H9 (cell line): ENCODE measurements at regions not wholly inside any gene's neighbourhood (a gene's known extent, or its start where the extent isn't known, plus 50 kb on each side); places are given as distances from the start of the nearest gene placed in this dataset.
A peak's percentile ranks its signal among the peaks of the same experiment; 100 is the strongest.

Experiments
- DNase-seq: peaks from one replicate; pipeline ENCODE4 v3.0.0-alpha.2; 2017
- H2AFZ ChIP-seq: one replicate; pipeline ENCODE4 v1.6.1; 2013; ENCODE audit warnings: mild to moderate bottlenecking, low read length, control low read depth, moderate library complexity
- H2AK5ac ChIP-seq: 2 replicates; pipeline ENCODE4 v1.6.1; 2013; ENCODE audit warnings: low read length, control low read depth, mixed read lengths; ENCODE audit not compliant: insufficient read length
- H2BK120ac ChIP-seq: one replicate; pipeline ENCODE4 v1.6.1; 2013; ENCODE audit warnings: low read depth, mild to moderate bottlenecking, low read length, control low read depth, inconsistent platforms; ENCODE audit not compliant: poor library complexity, severe bottlenecking
- H2BK12ac ChIP-seq: 2 replicates; pipeline ENCODE4 v1.6.1; 2013; ENCODE audit warnings: low read length, control low read depth, mixed read lengths, low read depth; ENCODE audit not compliant: insufficient read length
- H2BK15ac ChIP-seq: 2 replicates; pipeline ENCODE4 v1.6.1; 2013; ENCODE audit warnings: low read depth, low read length, control low read depth
- H2BK20ac ChIP-seq: one replicate; pipeline ENCODE4 v1.6.1; 2013; ENCODE audit warnings: low read depth, mild to moderate bottlenecking, low read length, control low read depth, inconsistent platforms; ENCODE audit not compliant: poor library complexity, severe bottlenecking
- H2BK5ac ChIP-seq: 2 replicates; pipeline ENCODE4 v1.6.1; 2013; ENCODE audit warnings: low read length, control low read depth, mixed read lengths; ENCODE audit not compliant: insufficient read length
- H3K14ac ChIP-seq: 2 replicates; pipeline ENCODE4 v1.6.1; 2013; ENCODE audit warnings: low read length, control low read depth; ENCODE audit not compliant: insufficient read depth
- H3K18ac ChIP-seq: 2 replicates; pipeline ENCODE4 v1.6.1; 2013; ENCODE audit warnings: low read depth, mild to moderate bottlenecking, mixed read lengths, low read length, control low read depth; ENCODE audit not compliant: insufficient read length
- H3K23ac ChIP-seq: 2 replicates; pipeline ENCODE4 v1.6.1; 2013; ENCODE audit warnings: low read length, control low read depth, mixed read lengths, low read depth; ENCODE audit not compliant: insufficient read length
- H3K23me2 ChIP-seq: 2 replicates; pipeline ENCODE4 v1.6.1; 2013; ENCODE audit warnings: low read depth, mild to moderate bottlenecking, mixed read lengths, low read length, control low read depth; ENCODE audit not compliant: insufficient read length, poor library complexity, severe bottlenecking
- H3K27ac ChIP-seq: 2 replicates; pipeline ENCODE4 v1.5.1; 2013; ENCODE audit warnings: low read length, control low read depth, mixed read lengths, low read depth; ENCODE audit not compliant: insufficient read length
- H3K27me3 ChIP-seq: 2 replicates; pipeline ENCODE4 v1.6.1; 2013; ENCODE audit warnings: low read length, control low read depth, inconsistent platforms; ENCODE audit not compliant: insufficient read depth
- H3K4ac ChIP-seq: 2 replicates; pipeline ENCODE4 v1.6.1; 2013; ENCODE audit warnings: low read depth, mild to moderate bottlenecking, control low read depth, inconsistent platforms, low read length, moderate library complexity
- H3K4me1 ChIP-seq: 2 replicates; pipeline ENCODE4 v1.6.1; 2013; ENCODE audit warnings: low read length, control low read depth, inconsistent platforms; ENCODE audit not compliant: insufficient read depth
- H3K4me2 ChIP-seq: 2 replicates; pipeline ENCODE4 v1.6.1; 2013; ENCODE audit warnings: low read length, control low read depth, mixed read lengths; ENCODE audit not compliant: insufficient read length, insufficient read depth
- H3K56ac ChIP-seq: 2 replicates; pipeline ENCODE4 v1.6.1; 2013; ENCODE audit warnings: low read depth, mild to moderate bottlenecking, mixed read lengths, low read length, control low read depth; ENCODE audit not compliant: insufficient read length
- H3K79me1 ChIP-seq: 2 replicates; pipeline ENCODE4 v1.6.1; 2013; ENCODE audit warnings: low read depth, mild to moderate bottlenecking, moderate library complexity, low read length, control low read depth, inconsistent platforms; ENCODE audit not compliant: insufficient read depth, poor library complexity, severe bottlenecking
- H3K79me2 ChIP-seq: 2 replicates; pipeline ENCODE4 v1.6.1; 2013; ENCODE audit warnings: low read length, control low read depth, inconsistent platforms; ENCODE audit not compliant: insufficient read depth
- H3K9ac ChIP-seq: 2 replicates; pipeline ENCODE4 v1.6.1; 2013; ENCODE audit warnings: low read length, control low read depth, mixed read lengths; ENCODE audit not compliant: insufficient read length; ENCODE audit errors: extremely low read depth
- H3K9me3 ChIP-seq: one replicate; pipeline ENCODE4 v1.6.1; 2013; ENCODE audit warnings: low read depth, low read length, inconsistent platforms; ENCODE audit not compliant: control insufficient read depth
- H3T11ph ChIP-seq: one replicate; pipeline ENCODE4 v1.6.1; 2013; ENCODE audit warnings: mild to moderate bottlenecking, low read length, control low read depth, inconsistent platforms
- H4K20me1 ChIP-seq: one replicate; pipeline ENCODE4 v1.6.1; 2013; ENCODE audit not compliant: control insufficient read depth, insufficient read length, insufficient read depth
- H4K5ac ChIP-seq: 2 replicates; pipeline ENCODE4 v1.6.1; 2013; ENCODE audit warnings: low read depth, mild to moderate bottlenecking, mixed read lengths, low read length, control low read depth; ENCODE audit not compliant: insufficient read length
- H4K8ac ChIP-seq: replicated peaks from 2 replicates; pipeline ENCODE4 v1.6.1; 2013; ENCODE audit warnings: low read length, control low read depth, mixed read lengths, low read depth; ENCODE audit not compliant: insufficient read length
- H4K91ac ChIP-seq: 2 replicates; pipeline ENCODE4 v1.6.1; 2013; ENCODE audit warnings: low read depth, mild to moderate bottlenecking, moderate library complexity, mixed read lengths, low read length, control low read depth; ENCODE audit not compliant: insufficient read length
- H3K27ac Mint-ChIP-seq, 3 experiments: 2 replicates in 2 of 3; 3 replicates in 1 of 3; pipeline ENCODE4 v1.8.0; 2020 to 2021; ENCODE audit warnings: mixed read lengths in 3 of 3, mild to moderate bottlenecking in 1 of 3, moderate library complexity in 1 of 3
- H3K27me3 Mint-ChIP-seq: 2 replicates; pipeline ENCODE4 v1.8.0; 2021; ENCODE audit warnings: low read depth, mild to moderate bottlenecking, moderate library complexity, mixed read lengths
- H3K36me3 Mint-ChIP-seq, 3 experiments: 2 replicates in 2 of 3; 3 replicates in 1 of 3; pipeline ENCODE4 v1.8.0; 2020 to 2021; ENCODE audit warnings: low read depth in 3 of 3, mixed read lengths in 3 of 3; ENCODE audit not compliant: insufficient read depth in 1 of 3
- H3K4me1 Mint-ChIP-seq, 2 experiments: 2 replicates each; pipeline ENCODE4 v1.8.0; 2020; ENCODE audit warnings: mixed read lengths in 2 of 2
- H3K4me3 Mint-ChIP-seq, 2 experiments: 2 replicates in 1 of 2; 3 replicates in 1 of 2; pipeline ENCODE4 v1.8.0; 2020 to 2021; ENCODE audit warnings: mild to moderate bottlenecking in 2 of 2, mixed read lengths in 2 of 2, moderate library complexity in 1 of 2
- H3K9me3 Mint-ChIP-seq, 2 experiments: 2 replicates in 1 of 2; 3 replicates in 1 of 2; pipeline ENCODE4 v1.8.0; 2020; ENCODE audit warnings: mild to moderate bottlenecking in 2 of 2, mixed read lengths in 2 of 2, moderate library complexity in 1 of 2
- CTCF ChIP-seq: fragments of 200-600 bp; sonication (generic); conservative IDR thresholded peaks from 3 replicates; pipeline ENCODE4 v1.8.0; 2021; ENCODE audit warnings: antibody characterized with exemption, mild to moderate bottlenecking
- WGBS: extraction: QIAGEN DNeasy Blood & Tissue Kit; methylation state at CpG from one replicate; pipeline ENCODE4 v1.1.7; 2013; ENCODE audit warnings: missing lambda C conversion rate, low lambda C conversion rate, mixed read lengths; ENCODE audit not compliant: insufficient read length; ENCODE audit errors: extremely low coverage; 5-methylcytosine and 5-hydroxymethylcytosine counted together

- H3K9ac ChIP-seq: no peak overlapping the region
- Mint-ChIP-seq H3K36me3 (no peaks in the 10 kb centered on the region; a peak in 1 of 7 replicates), H3K27ac (peak overlapping the region in 1 of 3 experiments; percentile 33; a peak in 1 of 7 replicates), H3K27me3 (no peaks in the 10 kb centered on the region), H3K4me3 (no peak overlapping the region; a peak in 1 of 5 replicates), H3K9me3 (no peaks in the 10 kb centered on the region), H3K4me1 (peaks cover 28 to 36% of the 10 kb centered on the region in 2 experiments)
- H3K79me1 ChIP-seq: no peaks in the 10 kb centered on the region
- no peak overlapping the region for H3T11ph ChIP-seq
- H2BK5ac ChIP-seq: no peak overlapping the region
- H2BK15ac ChIP-seq: no peak overlapping the region
- DNase-seq: no peak
- H4K5ac ChIP-seq: no peak overlapping the region
- TF ChIP-seq CTCF: no peak
- H2BK12ac ChIP-seq: no peak overlapping the region
- H2BK120ac ChIP-seq: no peak overlapping the region
- H3K4me1 ChIP-seq: peaks cover 4% of the 10 kb centered on the region; the same call in 1 of the 2 replicates
- H3K4me2 ChIP-seq: no peak overlapping the region
- WGBS: no CpG with 5 or more reads among the region's 3 CpGs
- no peak overlapping the region for H3K18ac ChIP-seq
- H3K27ac ChIP-seq: no peak overlapping the region
- no peaks in the 10 kb centered on the region for H3K79me2 ChIP-seq
- no peak overlapping the region for H3K23ac ChIP-seq
- no peak overlapping the region for H3K14ac ChIP-seq
- H3K27me3 ChIP-seq: no peaks in the 10 kb centered on the region; the same call in 1 of the 2 replicates
- H2BK20ac ChIP-seq: no peak overlapping the region
- no peak overlapping the region for H4K8ac ChIP-seq
- H3K23me2 ChIP-seq: no peaks in the 10 kb centered on the region
- H3K9me3 ChIP-seq: no peaks in the 10 kb centered on the region
- no peak overlapping the region for H3K4ac ChIP-seq
- H2AK5ac ChIP-seq: no peak overlapping the region
- no peak overlapping the region for H3K56ac ChIP-seq
- no peak overlapping the region for H4K91ac ChIP-seq
- no peak overlapping the region for H2AFZ ChIP-seq
- H4K20me1 ChIP-seq: no peaks in the 10 kb centered on the region
These were observed 398.8 kb downstream of the ZSWIM6 start for GRCh38 chr5:61730866-61731265.
